HepG2 (cell line): ENCODE measurements at regions not wholly inside any gene's neighbourhood (a gene's known extent, or its start where the extent isn't known, plus 50 kb on each side); places are given as distances from the start of the nearest gene placed in this dataset.

Experiments used
- ATAC-seq: fragments of 200-7000 bp; cut with Tn5 transposase; 3 replicates; pipeline ENCODE4 v1.9.1; 2020; ENCODE audit warnings: mild to moderate bottlenecking, moderate library complexity
- BruUV-seq: library from RNA; stranded (reverse); fragments of 400-500 nt; replicated peaks from 2 replicates; lab custom pipeline; 2021; lab: Mats Ljungman, UMichigan
- CTCF ChIA-PET: fragments of 300-600 bp; formaldehyde crosslinking; extraction: SDS; loops from one replicate; lab custom pipeline; 2021; ENCODE audit warnings: low total read pairs, inconsistent platforms, low intra/inter-chr PET ratio; lab: Yijun Ruan, JAX
- POLR2A ChIA-PET: fragments of 350-600 bp; sonication (Branson Sonifier 250); formaldehyde crosslinking; loops from one replicate; lab custom pipeline; 2020; ENCODE audit warnings: antibody characterized with exemption, inconsistent platforms; lab: Yijun Ruan, JAX
- DNase-seq: peaks from one replicate; pipeline ENCODE4 v3.0.0-alpha.2; 2015; ENCODE audit warnings: low spot score
- FAIRE-seq: peaks from 3 replicates; lab custom pipeline; 2011; peaks lifted over from hg19 to GRCh38; lab: Jason Lieb, UNC
- H2AFZ ChIP-seq: one replicate; pipeline ENCODE4 v1.6.1; 2011; ENCODE audit warnings: low read length, inconsistent platforms
- H3K27ac ChIP-seq: fragments of 300-600 bp; 3 replicates; pipeline ENCODE4 v1.8.0; 2011; ENCODE audit warnings: mixed run types, mild to moderate bottlenecking, mixed read lengths, low read length, inconsistent platforms; ENCODE audit not compliant: insufficient read depth; ENCODE audit errors: extremely low read length
- H3K27me3 ChIP-seq, 2 experiments: fragments of 200-600 bp in 1 of 2; 2 replicates in 1 of 2; 3 replicates in 1 of 2; pipeline versions ENCODE4 v1.6.0 to v1.8.0; 2011; ENCODE audit warnings: low read length in 2 of 2, mild to moderate bottlenecking in 2 of 2, moderate library complexity in 2 of 2, inconsistent platforms in 1 of 2; ENCODE audit not compliant: insufficient read depth in 2 of 2, control insufficient read depth in 1 of 2
- H3K36me3 ChIP-seq, 2 experiments: fragments of 200-600 bp in 1 of 2; replicated peaks in 1 of 2; 2 replicates in 1 of 2; 3 replicates in 1 of 2; pipeline versions ENCODE4 v1.5.1 to v1.8.0; 2011; ENCODE audit warnings: low read length in 2 of 2, inconsistent platforms in 1 of 2; ENCODE audit not compliant: insufficient read depth in 2 of 2, control insufficient read depth in 1 of 2
- H3K4me1 ChIP-seq: 2 replicates; pipeline ENCODE4 v1.5.1; 2012; ENCODE audit warnings: low read length, inconsistent platforms; ENCODE audit not compliant: insufficient read depth
- H3K4me2 ChIP-seq: 2 replicates; pipeline ENCODE4 v1.6.0; 2011; ENCODE audit warnings: low read depth, low read length, inconsistent platforms
- H3K4me3 ChIP-seq, 3 experiments: fragments of 200-600 bp in 1 of 3; sonication (generic), shearing (Covaris generic) in 1 of 3; replicated peaks in 1 of 3; 2 replicates each; pipeline ENCODE4 v1.5.1; 2011 to 2016; ENCODE audit warnings: low read length in 3 of 3, inconsistent platforms in 2 of 3, low read depth in 2 of 3, mild to moderate bottlenecking in 2 of 3, control low read depth in 1 of 3, mixed read lengths in 1 of 3; ENCODE audit not compliant: insufficient read depth in 1 of 3
- H3K79me2 ChIP-seq: one replicate; pipeline ENCODE4 v1.6.1; 2011; ENCODE audit warnings: low read length, inconsistent platforms; ENCODE audit not compliant: insufficient read depth
- H3K9ac ChIP-seq: 2 replicates; pipeline ENCODE4 v1.6.0; 2011; ENCODE audit warnings: mild to moderate bottlenecking, low read depth, low read length, inconsistent platforms; ENCODE audit not compliant: insufficient read depth
- H3K9me3 ChIP-seq: 2 replicates; pipeline ENCODE4 v1.5.1; 2012; ENCODE audit warnings: mild to moderate bottlenecking, low read length
- H4K20me1 ChIP-seq: 2 replicates; pipeline ENCODE4 v1.6.0; 2011; ENCODE audit warnings: inconsistent platforms, mild to moderate bottlenecking, low read length, moderate library complexity; ENCODE audit not compliant: insufficient read depth
- KDM4B ChIP-seq: sonication (generic); formaldehyde crosslinking; IDR thresholded peaks from 2 replicates; pipeline ENCODE4 v1.4.0; 2020; ENCODE audit warnings: missing genetic modification reagents
- MXD4 ChIP-seq: IDR thresholded peaks from 2 replicates; pipeline ENCODE4 v1.6.1; 2016; ENCODE audit warnings: mild to moderate bottlenecking, missing biosample characterization, missing genetic modification reagents
- PBX2 ChIP-seq: IDR thresholded peaks from 2 replicates; pipeline ENCODE4 v1.6.1; 2016; ENCODE audit warnings: control low read depth
- WGBS: methylation state at CpG from one replicate; pipeline ENCODE4 v1.1.6; 2017; ENCODE audit warnings: low lambda C conversion rate; 5-methylcytosine and 5-hydroxymethylcytosine counted together
- in situ Hi-C: cut with HindIII; loops from 2 replicates; pipeline ENCODE4 v1.10.0; 2017; ENCODE audit warnings: low pct_unique_long_range_greater_than_20kb; ENCODE audit not compliant: extremely low pct_ligation_motif_present
- intact Hi-C: fragments of 100-400 bp; cut with micrococcal nuclease; formaldehyde crosslinking; loops from one replicate; pipeline ENCODE4 v1.10.0; 2022; ENCODE audit not compliant: unreplicated experiment
- TF ChIP-seq, protein P1 (sequence below): sonication (generic); formaldehyde crosslinking; IDR thresholded peaks from 2 replicates; pipeline ENCODE4 v1.4.0; 2020; ENCODE audit warnings: missing genetic modification reagents, borderline replicate concordance

GRCh38 chr7:3177271-3177670 is 123.8 kb upstream of the SDK1 start:
- H3K4me2 ChIP-seq = no peak overlapping the region
- no peak for TF ChIP-seq KDM4B
- TF ChIP-seq MXD4 (CRISPR knock-in tag) = no peak
- TF ChIP-seq PBX2 (CRISPR knock-in tag) = no peak
- TF ChIP-seq, protein P1, sequence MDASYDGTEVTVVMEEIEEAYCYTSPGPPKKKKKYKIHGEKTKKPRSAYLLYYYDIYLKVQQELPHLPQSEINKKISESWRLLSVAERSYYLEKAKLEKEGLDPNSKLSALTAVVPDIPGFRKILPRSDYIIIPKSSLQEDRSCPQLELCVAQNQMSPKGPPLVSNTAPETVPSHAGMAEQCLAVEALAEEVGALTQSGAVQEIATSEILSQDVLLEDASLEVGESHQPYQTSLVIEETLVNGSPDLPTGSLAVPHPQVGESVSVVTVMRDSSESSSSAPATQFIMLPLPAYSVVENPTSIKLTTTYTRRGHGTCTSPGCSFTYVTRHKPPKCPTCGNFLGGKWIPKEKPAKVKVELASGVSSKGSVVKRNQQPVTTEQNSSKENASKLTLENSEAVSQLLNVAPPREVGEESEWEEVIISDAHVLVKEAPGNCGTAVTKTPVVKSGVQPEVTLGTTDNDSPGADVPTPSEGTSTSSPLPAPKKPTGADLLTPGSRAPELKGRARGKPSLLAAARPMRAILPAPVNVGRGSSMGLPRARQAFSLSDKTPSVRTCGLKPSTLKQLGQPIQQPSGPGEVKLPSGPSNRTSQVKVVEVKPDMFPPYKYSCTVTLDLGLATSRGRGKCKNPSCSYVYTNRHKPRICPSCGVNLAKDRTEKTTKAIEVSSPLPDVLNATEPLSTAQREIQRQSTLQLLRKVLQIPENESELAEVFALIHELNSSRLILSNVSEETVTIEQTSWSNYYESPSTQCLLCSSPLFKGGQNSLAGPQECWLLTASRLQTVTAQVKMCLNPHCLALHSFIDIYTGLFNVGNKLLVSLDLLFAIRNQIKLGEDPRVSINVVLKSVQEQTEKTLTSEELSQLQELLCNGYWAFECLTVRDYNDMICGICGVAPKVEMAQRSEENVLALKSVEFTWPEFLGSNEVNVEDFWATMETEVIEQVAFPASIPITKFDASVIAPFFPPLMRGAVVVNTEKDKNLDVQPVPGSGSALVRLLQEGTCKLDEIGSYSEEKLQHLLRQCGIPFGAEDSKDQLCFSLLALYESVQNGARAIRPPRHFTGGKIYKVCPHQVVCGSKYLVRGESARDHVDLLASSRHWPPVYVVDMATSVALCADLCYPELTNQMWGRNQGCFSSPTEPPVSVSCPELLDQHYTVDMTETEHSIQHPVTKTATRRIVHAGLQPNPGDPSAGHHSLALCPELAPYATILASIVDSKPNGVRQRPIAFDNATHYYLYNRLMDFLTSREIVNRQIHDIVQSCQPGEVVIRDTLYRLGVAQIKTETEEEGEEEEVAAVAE (CRISPR knock-in tag) = no peak
- ChIA-PET POLR2A (no interaction called here), CTCF (no interaction called here)
- no peak for FAIRE-seq
- no peaks in the 10 kb centered on the region for H3K27me3 ChIP-seq
- H3K79me2 ChIP-seq = no peaks in the 10 kb centered on the region
- no peak overlapping the region for H3K27ac ChIP-seq
- H3K4me3 ChIP-seq = no peak overlapping the region
- no TSS peak for BruUV-seq
- H3K9ac ChIP-seq = no peak overlapping the region
- ATAC-seq = no peak
- intact Hi-C loops = no loop called here
- no peaks in the 10 kb centered on the region for H3K9me3 ChIP-seq
- WGBS = 29% methylated on average over 2 of the region's 2 CpGs
- in situ Hi-C loops = no loop called here
- peaks cover 65% of the 10 kb centered on the region for H3K4me1 ChIP-seq
- H4K20me1 ChIP-seq = no peaks in the 10 kb centered on the region
- no peak for DNase-seq
- no peak overlapping the region for H2AFZ ChIP-seq
- no peaks in the 10 kb centered on the region for H3K36me3 ChIP-seq
